HCT116 (cell line): ENCODE measurements at regions not wholly inside any gene's neighbourhood (a gene's known extent, or its start where the extent isn't known, plus 50 kb on each side); places are given as distances from the start of the nearest gene placed in this dataset.
A peak's percentile ranks its signal among the peaks of the same experiment; 100 is the strongest.

ENCODE experiments used
- CEBPB ChIP-seq: IDR thresholded peaks from 2 replicates; pipeline ENCODE4 v1.6.1; 2012; ENCODE audit warnings: low read depth
- EZH2 ChIP-seq: fragments of 200-600 bp; sonication (generic); IDR thresholded peaks from 2 replicates; pipeline ENCODE4 v1.6.1; 2017; ENCODE audit warnings: antibody characterized with exemption, mixed run types
- EZH2phosphoT487 ChIP-seq: fragments of 200-600 bp; IDR thresholded peaks from 2 replicates; pipeline ENCODE4 v1.6.1; 2018; ENCODE audit warnings: antibody characterized with exemption, borderline replicate concordance
- JUND ChIP-seq: IDR thresholded peaks from 2 replicates; pipeline ENCODE4 v1.6.1; 2012
- POLR2A ChIP-seq: IDR thresholded peaks from 2 replicates; pipeline ENCODE4 v1.7.0; 2011; ENCODE audit warnings: borderline replicate concordance; ENCODE audit not compliant: insufficient read depth, insufficient read length; ENCODE audit errors: extremely low read depth
- POLR2AphosphoS5 ChIP-seq: IDR thresholded peaks from 2 replicates; pipeline ENCODE4 v1.6.1; 2011; ENCODE audit warnings: mild to moderate bottlenecking, low read depth, low read length, moderate library complexity
- SIN3A ChIP-seq: IDR thresholded peaks from 2 replicates; pipeline ENCODE4 v1.6.1; 2012; ENCODE audit warnings: low read depth
- SRF ChIP-seq: IDR thresholded peaks from 2 replicates; pipeline ENCODE4 v1.6.1; 2012; ENCODE audit warnings: low read depth
- TCF7L2 ChIP-seq: IDR thresholded peaks from 2 replicates; pipeline ENCODE4 v1.7.0; 2011; ENCODE audit warnings: borderline replicate concordance, inconsistent platforms; ENCODE audit not compliant: insufficient read depth, insufficient read length; ENCODE audit errors: extremely low read depth
- YY1 ChIP-seq: IDR thresholded peaks from 2 replicates; pipeline ENCODE4 v1.6.1; 2011; ENCODE audit warnings: low read length, low read depth, moderate library complexity, mild to moderate bottlenecking; ENCODE audit not compliant: insufficient replicate concordance; ENCODE audit errors: extremely low read depth
- TF ChIP-seq, protein P1 (sequence below), 3 experiments: fragments of 200-600 bp in 1 of 3; sonication (generic) in 1 of 3; IDR thresholded peaks in 2 of 3; conservative IDR thresholded peaks in 1 of 3; 2 replicates each; pipeline ENCODE4 v1.5.1; 2012 to 2017; ENCODE audit warnings: low read depth in 2 of 3, low read length in 2 of 3, antibody characterized with exemption in 1 of 3, borderline replicate concordance in 1 of 3, control low read depth in 1 of 3, mild to moderate bottlenecking in 1 of 3, mixed read lengths in 1 of 3, mixed run types in 1 of 3, moderate library complexity in 1 of 3; ENCODE audit not compliant: insufficient read depth in 1 of 3
- TF ChIP-seq, protein P2 (sequence below): IDR thresholded peaks from 2 replicates; pipeline ENCODE4 v1.6.1; 2012; ENCODE audit warnings: low read depth
- TF ChIP-seq, protein P3 (sequence below): IDR thresholded peaks from 2 replicates; pipeline ENCODE4 v1.6.1; 2012

DNA sequence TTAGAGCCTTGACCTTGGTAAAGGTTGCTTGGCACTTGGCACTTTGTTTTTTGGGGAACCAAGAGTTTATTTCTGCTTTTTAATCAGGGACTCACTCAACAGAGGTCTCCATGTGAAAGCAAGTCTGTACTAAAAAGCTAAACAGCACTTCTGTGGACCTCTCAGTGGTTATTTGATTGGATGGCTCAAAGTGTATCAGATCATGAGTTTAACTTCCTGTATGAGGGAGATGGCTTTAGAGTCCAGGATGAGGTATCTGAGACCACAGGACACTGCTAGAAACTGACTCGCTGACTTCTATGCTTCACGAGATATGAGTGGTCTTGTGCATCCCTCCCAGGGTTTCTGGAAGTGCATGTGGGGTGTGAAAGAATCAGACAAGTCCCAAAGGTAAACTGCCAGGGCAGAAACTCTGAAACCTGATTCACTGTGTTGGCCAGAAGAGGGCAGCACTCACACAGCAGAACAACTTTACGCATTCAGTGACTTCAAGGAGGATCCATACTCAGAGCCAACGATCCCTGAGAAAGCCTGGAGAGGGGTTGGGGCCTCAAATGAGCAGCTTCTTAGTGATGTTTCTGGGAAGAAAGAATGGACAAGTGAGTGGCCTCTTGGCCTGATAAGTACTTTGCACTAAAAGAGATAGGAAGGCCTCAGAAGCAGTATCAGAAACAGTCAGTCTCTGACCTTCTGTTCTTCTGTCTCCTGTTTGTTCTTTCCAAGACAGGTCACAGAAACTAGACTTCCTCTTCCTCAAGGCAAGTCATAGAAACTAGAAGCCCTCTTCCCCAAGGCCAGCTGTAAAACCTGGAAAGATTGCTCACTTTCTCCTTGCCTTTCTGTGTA, 220.3 kb upstream of the CXCL13 start:
- TF ChIP-seq POLR2A (no peak), EZH2 (no peak), SRF (no peak), SIN3A (no peak), CEBPB (no peak), POLR2AphosphoS5 (no peak), YY1 (no peak), JUND (no peak), TCF7L2 (no peak), EZH2phosphoT487 (no peak)
- TF ChIP-seq, protein P1, sequence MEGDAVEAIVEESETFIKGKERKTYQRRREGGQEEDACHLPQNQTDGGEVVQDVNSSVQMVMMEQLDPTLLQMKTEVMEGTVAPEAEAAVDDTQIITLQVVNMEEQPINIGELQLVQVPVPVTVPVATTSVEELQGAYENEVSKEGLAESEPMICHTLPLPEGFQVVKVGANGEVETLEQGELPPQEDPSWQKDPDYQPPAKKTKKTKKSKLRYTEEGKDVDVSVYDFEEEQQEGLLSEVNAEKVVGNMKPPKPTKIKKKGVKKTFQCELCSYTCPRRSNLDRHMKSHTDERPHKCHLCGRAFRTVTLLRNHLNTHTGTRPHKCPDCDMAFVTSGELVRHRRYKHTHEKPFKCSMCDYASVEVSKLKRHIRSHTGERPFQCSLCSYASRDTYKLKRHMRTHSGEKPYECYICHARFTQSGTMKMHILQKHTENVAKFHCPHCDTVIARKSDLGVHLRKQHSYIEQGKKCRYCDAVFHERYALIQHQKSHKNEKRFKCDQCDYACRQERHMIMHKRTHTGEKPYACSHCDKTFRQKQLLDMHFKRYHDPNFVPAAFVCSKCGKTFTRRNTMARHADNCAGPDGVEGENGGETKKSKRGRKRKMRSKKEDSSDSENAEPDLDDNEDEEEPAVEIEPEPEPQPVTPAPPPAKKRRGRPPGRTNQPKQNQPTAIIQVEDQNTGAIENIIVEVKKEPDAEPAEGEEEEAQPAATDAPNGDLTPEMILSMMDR (IDR thresholded peaks at IDR 0.05 in 2 of 3, conservative IDR thresholded peaks at IDR 0.05 in 1 of 3; ENCODE audit: borderline replicate concordance in 1 of 3, insufficient read depth in 1 of 3, low read depth in 2 of 3, low read length in 2 of 3), result peak; percentile 79 to 86 (median 82)
- TF ChIP-seq, protein P2, sequence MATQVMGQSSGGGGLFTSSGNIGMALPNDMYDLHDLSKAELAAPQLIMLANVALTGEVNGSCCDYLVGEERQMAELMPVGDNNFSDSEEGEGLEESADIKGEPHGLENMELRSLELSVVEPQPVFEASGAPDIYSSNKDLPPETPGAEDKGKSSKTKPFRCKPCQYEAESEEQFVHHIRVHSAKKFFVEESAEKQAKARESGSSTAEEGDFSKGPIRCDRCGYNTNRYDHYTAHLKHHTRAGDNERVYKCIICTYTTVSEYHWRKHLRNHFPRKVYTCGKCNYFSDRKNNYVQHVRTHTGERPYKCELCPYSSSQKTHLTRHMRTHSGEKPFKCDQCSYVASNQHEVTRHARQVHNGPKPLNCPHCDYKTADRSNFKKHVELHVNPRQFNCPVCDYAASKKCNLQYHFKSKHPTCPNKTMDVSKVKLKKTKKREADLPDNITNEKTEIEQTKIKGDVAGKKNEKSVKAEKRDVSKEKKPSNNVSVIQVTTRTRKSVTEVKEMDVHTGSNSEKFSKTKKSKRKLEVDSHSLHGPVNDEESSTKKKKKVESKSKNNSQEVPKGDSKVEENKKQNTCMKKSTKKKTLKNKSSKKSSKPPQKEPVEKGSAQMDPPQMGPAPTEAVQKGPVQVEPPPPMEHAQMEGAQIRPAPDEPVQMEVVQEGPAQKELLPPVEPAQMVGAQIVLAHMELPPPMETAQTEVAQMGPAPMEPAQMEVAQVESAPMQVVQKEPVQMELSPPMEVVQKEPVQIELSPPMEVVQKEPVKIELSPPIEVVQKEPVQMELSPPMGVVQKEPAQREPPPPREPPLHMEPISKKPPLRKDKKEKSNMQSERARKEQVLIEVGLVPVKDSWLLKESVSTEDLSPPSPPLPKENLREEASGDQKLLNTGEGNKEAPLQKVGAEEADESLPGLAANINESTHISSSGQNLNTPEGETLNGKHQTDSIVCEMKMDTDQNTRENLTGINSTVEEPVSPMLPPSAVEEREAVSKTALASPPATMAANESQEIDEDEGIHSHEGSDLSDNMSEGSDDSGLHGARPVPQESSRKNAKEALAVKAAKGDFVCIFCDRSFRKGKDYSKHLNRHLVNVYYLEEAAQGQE, result no peak
- TF ChIP-seq, protein P3, sequence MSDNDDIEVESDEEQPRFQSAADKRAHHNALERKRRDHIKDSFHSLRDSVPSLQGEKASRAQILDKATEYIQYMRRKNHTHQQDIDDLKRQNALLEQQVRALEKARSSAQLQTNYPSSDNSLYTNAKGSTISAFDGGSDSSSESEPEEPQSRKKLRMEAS, result no peak
